HAP-1 (cell line): ENCODE measurements at regions not wholly inside any gene's neighbourhood (a gene's known extent, or its start where the extent isn't known, plus 50 kb on each side); places are given as distances from the start of the nearest gene placed in this dataset.
A peak's percentile ranks its signal among the peaks of the same experiment; 100 is the strongest.

Experiments used
- DNase-seq, 2 experiments: peaks; one replicate each; pipeline ENCODE4 v3.0.0-alpha.2; 2016 to 2020; ENCODE audit warnings: low spot score in 2 of 2
- H3K27me3 ChIP-seq: fragments of 250-450 bp; sonication (Bioruptor Pico); 2 replicates; pipeline ENCODE4 v1.5.1; 2020; ENCODE audit warnings: low read depth, mild to moderate bottlenecking, moderate library complexity
- H3K36me3 ChIP-seq: fragments of 250-450 bp; sonication (Bioruptor Pico); replicated peaks from 2 replicates; pipeline ENCODE4 v1.5.1; 2020; ENCODE audit warnings: mild to moderate bottlenecking
- H3K4me1 ChIP-seq: fragments of 250-450 bp; sonication (Bioruptor Pico); 2 replicates; pipeline ENCODE4 v1.5.1; 2020; ENCODE audit warnings: mild to moderate bottlenecking
- H3K4me3 ChIP-seq: fragments of 250-450 bp; sonication (Bioruptor Pico); 2 replicates; pipeline ENCODE4 v1.5.1; 2020; ENCODE audit warnings: mild to moderate bottlenecking, moderate library complexity
- H3K9me3 ChIP-seq: fragments of 250-450 bp; sonication (Bioruptor Pico); 2 replicates; pipeline ENCODE4 v1.5.1; 2020; ENCODE audit warnings: mild to moderate bottlenecking, moderate library complexity
- in situ Hi-C: fragments of 300-500 bp; cut with MboI; formaldehyde crosslinking; loops from 3 replicates; pipeline ENCODE4 v1.14.3; 2020; ENCODE audit warnings: low sequenced_read_pairs, inconsistent platforms, mixed read lengths

GRCh38 chr3:64936556-64936955 lies 248.8 kb upstream of the ADAMTS9 start:
- no peak for DNase-seq
- Histone ChIP-seq H3K4me3 (no peak overlapping the region), H3K4me1 (no peaks in the 10 kb centered on the region), H3K9me3 (no peaks in the 10 kb centered on the region; the same call in 1 of the 2 replicates), H3K36me3 (no peaks in the 10 kb centered on the region), H3K27me3 (peaks cover 5% of the 10 kb centered on the region)
- in situ Hi-C loops = no loop called here

- Histone ChIP-seq H3K36me3 (no peaks in the 10 kb centered on the region), H3K9me3 (no peaks in the 10 kb centered on the region; the same call in 1 of the 2 replicates), H3K4me1 (no peaks in the 10 kb centered on the region), H3K4me3 (no peak overlapping the region), H3K27me3 (peaks cover 5% of the 10 kb centered on the region)
- DNase-seq = no peak
- in situ Hi-C loops = no loop called here
These were observed 248.2 kb upstream of the ADAMTS9 start for GRCh38 chr3:64935971-64936370.

DNA sequence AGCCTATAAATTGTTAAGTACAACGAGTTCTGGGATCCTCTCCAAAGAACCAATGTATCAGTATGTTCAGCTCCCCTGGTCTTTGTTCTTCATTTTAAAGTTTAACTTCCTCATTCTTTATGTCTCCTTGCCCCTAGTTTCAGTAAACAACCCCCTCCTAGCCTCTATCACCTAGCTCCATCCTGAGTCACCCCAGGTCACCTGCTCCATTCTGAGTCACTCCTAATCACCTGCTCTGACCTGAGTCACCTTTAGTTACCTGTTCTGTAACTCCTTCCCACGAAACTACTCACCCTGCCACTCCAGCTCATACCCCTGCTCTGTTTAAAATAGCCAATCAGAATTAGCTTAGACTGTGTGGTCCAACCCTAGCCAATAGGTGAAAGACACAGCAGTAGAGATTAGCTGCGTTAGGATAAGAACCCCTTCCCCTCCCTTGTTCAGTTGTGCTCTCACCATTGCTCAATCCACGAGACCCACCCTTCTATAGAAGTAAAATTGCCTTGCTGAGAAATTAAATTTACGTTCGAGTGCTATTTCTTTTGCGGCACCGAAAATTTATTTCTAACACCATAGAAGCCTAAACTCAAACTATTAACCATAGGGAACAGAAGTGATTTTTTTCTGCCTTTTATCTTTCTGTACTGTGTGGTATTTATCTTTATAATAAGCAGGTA lies 245.0 kb upstream of the ADAMTS9 start:
- no peaks in the 10 kb centered on the region for H3K4me1 ChIP-seq
- no peaks in the 10 kb centered on the region; the same call in 1 of the 2 replicates for H3K9me3 ChIP-seq
- H3K27me3 ChIP-seq = peaks cover 5% of the 10 kb centered on the region
- H3K4me3 ChIP-seq = no peak overlapping the region
- in situ Hi-C loops = no loop called here
- H3K36me3 ChIP-seq = no peaks in the 10 kb centered on the region
- DNase-seq = no peak

DNA sequence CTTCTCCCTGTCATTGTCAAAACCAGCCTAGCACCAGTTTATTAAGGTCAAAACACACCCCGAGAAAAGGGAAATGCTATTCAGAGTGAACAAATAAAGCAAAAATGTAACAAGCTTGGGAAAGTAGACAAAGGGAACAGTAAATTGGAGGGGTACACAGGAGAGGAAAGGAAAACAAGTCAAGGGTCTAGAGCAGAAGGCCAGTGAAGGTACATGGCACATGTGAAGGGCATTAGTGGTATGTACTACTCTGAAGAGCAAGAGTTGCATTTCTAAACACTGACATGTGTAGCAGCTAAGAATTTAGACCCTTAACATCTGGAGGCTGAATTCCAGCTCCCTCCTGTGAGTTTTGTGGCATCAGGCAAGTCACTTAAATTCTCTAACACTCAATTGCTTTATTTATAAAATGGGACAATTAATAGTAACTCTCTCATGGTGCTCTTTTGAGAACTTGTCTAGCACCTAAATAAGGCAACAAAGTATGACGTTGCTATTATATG lies 244.3 kb upstream of the ADAMTS9 start:
- Histone ChIP-seq H3K4me1 (no peaks in the 10 kb centered on the region), H3K27me3 (peaks cover 5% of the 10 kb centered on the region), H3K4me3 (no peak overlapping the region), H3K36me3 (no peaks in the 10 kb centered on the region), H3K9me3 (no peaks in the 10 kb centered on the region; the same call in 1 of the 2 replicates)
- in situ Hi-C loops = no loop called here
- no peak for DNase-seq

- Histone ChIP-seq H3K9me3 (no peaks in the 10 kb centered on the region; the same call in 1 of the 2 replicates), H3K27me3 (peaks cover 5% of the 10 kb centered on the region; the same call in 1 of the 2 replicates), H3K4me3 (no peak overlapping the region), H3K36me3 (no peaks in the 10 kb centered on the region), H3K4me1 (no peaks in the 10 kb centered on the region)
- in situ Hi-C loops = no loop called here
- DNase-seq = no peak
These were observed 243.1 kb upstream of the ADAMTS9 start for GRCh38 chr3:64930891-64931290.

DNA sequence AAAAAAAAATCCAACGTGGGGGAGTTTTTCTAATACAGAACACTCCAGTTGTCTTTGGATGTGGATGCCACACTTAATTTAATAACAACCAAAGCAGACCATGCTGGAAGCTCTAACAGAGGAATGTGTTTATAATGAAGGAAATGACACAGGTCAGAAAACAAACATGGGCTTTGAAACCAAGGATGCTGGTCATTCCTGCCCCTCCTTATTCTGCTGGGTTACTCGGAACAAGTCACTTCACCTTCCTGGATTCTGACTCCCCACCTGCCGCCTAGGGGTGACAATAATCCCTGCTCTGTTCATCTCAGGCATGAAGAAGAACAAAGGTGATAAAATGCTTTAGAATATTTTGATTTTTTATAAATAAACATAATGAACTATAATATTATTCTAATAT lies 240.9 kb upstream of the ADAMTS9 start:
- Histone ChIP-seq H3K4me1 (no peaks in the 10 kb centered on the region), H3K9me3 (no peaks in the 10 kb centered on the region; the same call in 1 of the 2 replicates), H3K4me3 (no peak overlapping the region), H3K27me3 (no peaks in the 10 kb centered on the region), H3K36me3 (no peaks in the 10 kb centered on the region)
- no peak for DNase-seq
- in situ Hi-C loops = no loop called here

DNA sequence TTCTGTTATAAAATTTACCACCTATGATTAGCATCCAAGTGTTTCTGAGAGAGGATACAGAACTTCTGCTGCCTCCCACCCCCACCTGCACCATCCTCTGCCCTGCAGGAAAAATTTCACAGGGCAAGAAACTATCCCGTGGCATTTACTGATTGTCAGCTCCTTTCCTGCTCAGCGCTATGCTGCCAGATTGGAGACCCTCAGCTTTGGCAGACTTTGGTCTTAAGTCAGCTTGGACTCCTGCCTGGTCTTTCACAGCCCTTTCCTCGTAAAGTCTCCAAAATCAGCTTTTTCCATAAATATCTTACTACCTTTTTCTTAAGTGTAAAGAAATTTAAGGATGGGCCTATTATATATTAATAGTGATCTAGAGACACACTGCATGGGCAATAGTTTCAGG lies 239.9 kb upstream of the ADAMTS9 start:
- no peaks in the 10 kb centered on the region for H3K36me3 ChIP-seq
- H3K4me3 ChIP-seq = no peak overlapping the region
- in situ Hi-C loops = no loop called here
- no peaks in the 10 kb centered on the region for H3K4me1 ChIP-seq
- no peaks in the 10 kb centered on the region for H3K27me3 ChIP-seq
- H3K9me3 ChIP-seq = no peaks in the 10 kb centered on the region
- DNase-seq = no peak

DNA sequence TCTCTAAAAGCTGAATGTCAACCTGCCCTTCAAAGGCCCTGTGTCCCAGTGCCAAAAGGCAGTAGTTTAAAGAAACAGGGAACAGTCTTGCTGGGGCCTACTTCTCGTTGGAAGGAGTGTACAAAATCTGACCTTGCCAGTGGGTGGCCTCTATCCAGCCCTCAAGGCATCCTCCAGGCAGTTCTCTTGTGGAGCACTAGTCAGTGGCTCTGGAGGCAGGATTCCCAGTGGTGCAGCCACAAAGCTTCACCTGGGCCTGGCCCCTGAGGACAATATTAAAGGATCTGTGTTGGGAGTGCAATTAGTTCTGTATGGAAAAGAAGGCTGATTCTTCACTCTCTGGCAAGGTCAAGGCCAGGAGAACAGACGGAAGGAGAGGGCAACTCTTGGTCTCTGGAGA lies 237.8 kb upstream of the ADAMTS9 start:
- DNase-seq = no peak
- Histone ChIP-seq H3K9me3 (no peaks in the 10 kb centered on the region), H3K4me1 (no peaks in the 10 kb centered on the region), H3K36me3 (no peaks in the 10 kb centered on the region), H3K4me3 (no peak overlapping the region), H3K27me3 (no peaks in the 10 kb centered on the region)
- in situ Hi-C loops = no loop called here

- no peaks in the 10 kb centered on the region for H3K36me3 ChIP-seq
- H3K4me1 ChIP-seq = no peaks in the 10 kb centered on the region
- no peak overlapping the region for H3K4me3 ChIP-seq
- peak in 1 of 2 experiments; percentile 8 for DNase-seq
- no peaks in the 10 kb centered on the region for H3K27me3 ChIP-seq
- H3K9me3 ChIP-seq = no peaks in the 10 kb centered on the region
- in situ Hi-C loops = no loop called here
These were observed 237.2 kb upstream of the ADAMTS9 start for GRCh38 chr3:64924961-64925360.

- no peaks in the 10 kb centered on the region for H3K27me3 ChIP-seq
- H3K9me3 ChIP-seq = no peaks in the 10 kb centered on the region
- H3K36me3 ChIP-seq = no peaks in the 10 kb centered on the region
- peaks cover 9% of the 10 kb centered on the region for H3K4me1 ChIP-seq
- no peak overlapping the region for H3K4me3 ChIP-seq
- no peak for DNase-seq
- in situ Hi-C loops = no loop called here
These were observed 234.4 kb upstream of the ADAMTS9 start for GRCh38 chr3:64922213-64922612.

GRCh38 chr3:64921281-64922065 lies 233.7 kb upstream of the ADAMTS9 start:
- in situ Hi-C loops = no loop called here
- Histone ChIP-seq H3K9me3 (no peaks in the 10 kb centered on the region), H3K4me1 (peaks cover 14% of the 10 kb centered on the region), H3K27me3 (no peaks in the 10 kb centered on the region), H3K4me3 (no peak overlapping the region), H3K36me3 (no peaks in the 10 kb centered on the region)
- DNase-seq = no peak

DNA sequence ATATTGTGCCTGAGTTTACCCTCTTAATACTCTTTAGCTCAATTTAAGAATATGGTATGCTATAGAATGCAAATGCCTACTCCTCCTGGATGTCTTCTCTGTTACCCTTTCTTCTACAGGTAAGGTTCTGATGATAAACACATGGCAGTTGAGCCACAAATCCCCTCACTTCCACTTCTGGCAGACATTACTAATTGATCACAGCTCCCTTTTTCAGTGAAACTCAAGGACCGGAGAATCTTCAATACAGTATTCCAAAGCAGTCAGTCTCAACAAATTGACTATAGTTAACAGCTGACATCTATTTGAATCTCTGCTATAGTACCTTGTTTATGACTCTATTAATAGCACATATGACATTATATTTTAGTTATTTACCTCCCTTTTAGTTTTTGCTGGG lies 232.1 kb upstream of the ADAMTS9 start:
- H3K27me3 ChIP-seq = no peaks in the 10 kb centered on the region
- no peaks in the 10 kb centered on the region for H3K9me3 ChIP-seq
- H3K36me3 ChIP-seq = no peaks in the 10 kb centered on the region
- in situ Hi-C loops = no loop called here
- DNase-seq = no peak
- H3K4me1 ChIP-seq = peaks cover 15% of the 10 kb centered on the region
- H3K4me3 ChIP-seq = no peak overlapping the region

DNA sequence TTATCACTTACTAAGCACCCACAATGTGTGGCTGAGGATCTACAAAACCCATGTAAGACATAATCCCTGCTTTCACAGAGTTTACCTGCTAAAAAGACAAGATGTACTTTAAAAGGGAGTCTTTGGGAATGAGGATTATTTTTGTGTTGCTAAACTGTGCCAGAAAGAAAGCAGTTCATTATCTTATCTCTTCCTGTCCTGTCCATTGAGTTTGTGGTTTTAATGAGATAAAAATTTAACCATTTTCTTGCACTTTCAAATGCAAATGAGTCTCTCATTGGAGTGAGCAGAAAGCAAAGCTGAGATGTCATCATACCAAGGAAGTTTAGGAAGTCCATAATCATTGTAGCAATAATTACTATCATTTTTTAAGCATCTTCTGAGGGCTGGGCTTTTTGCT lies 231.2 kb upstream of the ADAMTS9 start:
- Histone ChIP-seq H3K4me1 (peaks cover 15% of the 10 kb centered on the region), H3K9me3 (no peaks in the 10 kb centered on the region), H3K27me3 (no peaks in the 10 kb centered on the region), H3K4me3 (no peak overlapping the region), H3K36me3 (no peaks in the 10 kb centered on the region)
- in situ Hi-C loops = no loop called here
- peak in 1 of 2 experiments; percentile 19 for DNase-seq

DNA sequence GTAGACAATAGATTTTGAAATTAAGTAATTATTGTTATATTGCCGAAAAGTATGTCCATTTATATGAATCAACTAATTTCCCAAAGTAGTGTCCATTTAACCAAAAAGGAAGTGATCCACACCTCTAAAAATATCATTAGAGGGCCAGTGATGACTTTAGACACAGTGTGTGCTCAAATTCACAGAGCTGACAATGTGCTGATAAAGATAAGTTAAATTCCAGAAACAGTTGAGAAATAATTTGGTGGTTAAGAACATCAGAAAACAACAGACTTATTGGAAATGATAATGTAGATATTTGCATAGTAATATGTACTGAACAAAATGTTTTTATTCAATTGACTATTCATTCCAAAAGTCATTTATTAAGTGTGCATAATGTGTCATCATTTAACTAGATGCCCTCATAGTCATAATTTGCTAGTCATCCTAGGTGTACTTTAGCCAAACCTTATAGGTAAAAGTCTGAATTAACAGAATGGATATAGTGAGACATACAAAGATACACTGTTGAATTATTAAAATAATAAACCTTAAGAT lies 230.2 kb upstream of the ADAMTS9 start:
- peaks cover 15% of the 10 kb centered on the region for H3K4me1 ChIP-seq
- no peaks in the 10 kb centered on the region for H3K27me3 ChIP-seq
- H3K4me3 ChIP-seq = no peak overlapping the region
- H3K9me3 ChIP-seq = no peaks in the 10 kb centered on the region
- H3K36me3 ChIP-seq = no peaks in the 10 kb centered on the region
- in situ Hi-C loops = no loop called here
- no peak for DNase-seq
